Heart left ventricle (tissue), 16 donors: ENCODE measurements at regions not wholly inside any gene's neighbourhood (a gene's known extent, or its start where the extent isn't known, plus 50 kb on each side); places are given as distances from the start of the nearest gene placed in this dataset.

Experiments
- ATAC-seq, 4 donors: fragments of 200-7000 bp; cut with Tn5 transposase; one replicate each; pipeline ENCODE4 v1.9.1; 2020 to 2022; ENCODE audit warnings: moderate library complexity in 4 of 4, mild to moderate bottlenecking in 3 of 4, moderate number of reproducible peaks in 1 of 4
- DNase-seq, 5 donors: peaks; one replicate each; pipeline ENCODE4 v3.0.0-alpha.2; 2020
- H3K27ac ChIP-seq, 12 donors: fragments of 200-600 bp; sonication (generic) in 4 of 12; one replicate each; pipeline versions ENCODE4 v1.5.0 to v1.8.0; 2016 to 2022; ENCODE audit warnings: mild to moderate bottlenecking in 2 of 12
- H3K27me3 ChIP-seq, 9 donors: fragments of 200-600 bp; sonication (generic) in 2 of 9; one replicate each; pipeline versions ENCODE4 v1.5.1 to v1.8.0; 2016 to 2022; ENCODE audit warnings: mild to moderate bottlenecking in 3 of 9
- H3K36me3 ChIP-seq, 9 donors: fragments of 200-600 bp; sonication (generic) in 2 of 9; one replicate each; pipeline versions ENCODE4 v1.5.0 to v1.8.0; 2018 to 2022; ENCODE audit warnings: mild to moderate bottlenecking in 2 of 9
- H3K4me1 ChIP-seq, 12 donors: fragments of 200-600 bp; sonication (generic) in 4 of 12; one replicate each; pipeline versions ENCODE4 v1.5.0 to v1.8.0; 2016 to 2022; ENCODE audit warnings: mild to moderate bottlenecking in 3 of 12
- H3K4me3 ChIP-seq, 12 donors: fragments of 200-600 bp; sonication (generic) in 4 of 12; one replicate each; pipeline versions ENCODE4 v1.5.0 to v1.8.0; 2017 to 2022; ENCODE audit warnings: mild to moderate bottlenecking in 9 of 12, moderate library complexity in 4 of 12
- H3K9me3 ChIP-seq, 12 donors: fragments of 200-600 bp; sonication (generic) in 4 of 12; one replicate each; pipeline versions ENCODE4 v1.5.0 to v1.8.0; 2016 to 2022; ENCODE audit warnings: mild to moderate bottlenecking in 1 of 12
- CTCF ChIP-seq, 12 donors: fragments of 200-600 bp; sonication (generic) in 4 of 12; IDR thresholded peaks; one replicate each; pipeline versions ENCODE4 v1.5.0 to v1.8.0; 2018 to 2022; ENCODE audit warnings: antibody characterized with exemption in 12 of 12, mild to moderate bottlenecking in 5 of 12
- POLR2A ChIP-seq, 2 donors: fragments of 450-650 bp; IDR thresholded peaks; one replicate each; pipeline ENCODE4 v1.6.1; 2017; ENCODE audit warnings: antibody characterized with exemption in 2 of 2, mild to moderate bottlenecking in 2 of 2, moderate library complexity in 2 of 2
- WGBS, 4 donors: extraction: QIAGEN DNeasy Blood & Tissue Kit in 2 of 4; methylation state at CpG; one replicate each; pipeline versions ENCODE4 v1.1.5 to v1.1.7; 2013 to 2018; 5-methylcytosine and 5-hydroxymethylcytosine counted together
- intact Hi-C, 10 donors: fragments of 100-400 bp; cut with DNase I; formaldehyde crosslinking; loops; one replicate each; pipeline versions ENCODE4 v1.11.1 to v1.14.2; 2022
- donor health status: ischemic (EF 13 %, LVEDD 7.1; RV severe dilation, severe dysfunction).
- donor health status: healthy with polysubstance abuse.
- donor health status: DM: no; HTN: yes; CAD: no.
- donor health status: DM: no; HTN: no; CAD: no.
- donor health status: ischemic (EF 25% LVEDD 6.9; RV normal size, moderate dysfunction).
- donor health status: ischemic (EF 25% LVEDD 5.7; RV mildly dilated, moderate dysfunction).
- donor health status: healthy.
- donor health status: DM: yes; HTN: yes; CAD: no.
- donor health status: ischemic (EF 35%, LVEDD 5.7; RV mildly dilated, moderate dysfunction).
- donor health status: nonischemic (EF 11% LVEDD 7.7; RV severe dilation, severe dysfunction).
- donor health status: DM: yes; HTN: yes; CAD: no.
- donor health status: PGD.
- donor health status: ischemic (EF 29% LVEDD 5.4; RV normal size, mild dysfunction).
- donor health status: nonischemic (EF 23%, LVEDD 6.1; RV moderate dilation, normal function).

- Histone ChIP-seq H3K36me3 (no peaks in the 10 kb centered on the region), H3K9me3 (peaks cover 0 to 13% (median 0%) of the 10 kb centered on the region in 12 donors), H3K27ac (no peak overlapping the region), H3K4me1 (no peaks in the 10 kb centered on the region), H3K4me3 (no peak overlapping the region), H3K27me3 (no peaks in the 10 kb centered on the region)
- 85 to 89% (median 86%) methylated on average over 3 of the region's 3 CpGs for WGBS, 4 donors
- intact Hi-C loops = no loop called here
- TF ChIP-seq POLR2A (IDR thresholded peaks at IDR 0.05) (no peak), CTCF (IDR thresholded peaks at IDR 0.05) (no peak)
- DNase-seq (no peak), ATAC-seq (no peak)
Observed at GRCh38 chr6:19413323-19413722, 423.8 kb upstream of the ID4 start.

GRCh38 chr6:19415605-19416326 is 421.4 kb upstream of the ID4 start:
- 71 to 76% (median 74%) methylated on average over 4 of the region's 4 CpGs for WGBS, 4 donors
- ATAC-seq = no peak

GRCh38 chr6:19416811-19417210 is 420.4 kb upstream of the ID4 start:
- intact Hi-C loops = no loop called here
- H3K4me3 ChIP-seq = no peak overlapping the region
- H3K4me1 ChIP-seq = no peaks in the 10 kb centered on the region
- H3K27ac ChIP-seq = no peak overlapping the region
- H3K27me3 ChIP-seq = no peaks in the 10 kb centered on the region
- H3K36me3 ChIP-seq = no peaks in the 10 kb centered on the region
- H3K9me3 ChIP-seq = peaks cover 0 to 13% (median 0%) of the 10 kb centered on the region in 12 donors
- ATAC-seq (no peak), DNase-seq (no peak)
- TF ChIP-seq CTCF (IDR thresholded peaks at IDR 0.05) (no peak), POLR2A (IDR thresholded peaks at IDR 0.05) (no peak)

More at GRCh38 chr6:19415605-19416326, 421.4 kb upstream of the ID4 start:
- DNase-seq = no peak
- H3K4me1 ChIP-seq = no peaks in the 10 kb centered on the region
- intact Hi-C loops = no loop called here
- no peak overlapping the region for H3K4me3 ChIP-seq
- H3K9me3 ChIP-seq = peaks cover 0 to 13% (median 0%) of the 10 kb centered on the region in 12 donors
- H3K27ac ChIP-seq = no peak overlapping the region
- TF ChIP-seq POLR2A (IDR thresholded peaks at IDR 0.05) (no peak), CTCF (IDR thresholded peaks at IDR 0.05) (no peak)
- H3K27me3 ChIP-seq = no peaks in the 10 kb centered on the region
- no peaks in the 10 kb centered on the region for H3K36me3 ChIP-seq

- DNase-seq = no peak
- TF ChIP-seq CTCF (IDR thresholded peaks at IDR 0.05) (no peak), POLR2A (IDR thresholded peaks at IDR 0.05) (no peak)
- H3K27ac ChIP-seq = no peak overlapping the region
- no peak for ATAC-seq
- intact Hi-C loops = no loop called here
- H3K36me3 ChIP-seq = no peaks in the 10 kb centered on the region
- H3K9me3 ChIP-seq = peaks cover 0 to 13% (median 0%) of the 10 kb centered on the region in 12 donors
- no peaks in the 10 kb centered on the region for H3K27me3 ChIP-seq
- no peaks in the 10 kb centered on the region for H3K4me1 ChIP-seq
- H3K4me3 ChIP-seq = no peak overlapping the region
Observed at GRCh38 chr6:19417713-19418112, 419.5 kb upstream of the ID4 start.
